ENCODE measurements at regions not wholly inside any gene's neighbourhood (a gene's known extent, or its start where the extent isn't known, plus 50 kb on each side); places are given as distances from the start of the nearest gene placed in this dataset.

GRCh38 chr7:156003220-156004162 lies 191.2 kb upstream of the SHH start:
- in situ Hi-C loops (cut with HindIII; ENCODE audit: low sequenced_read_pairs), result no loop called here

DNA sequence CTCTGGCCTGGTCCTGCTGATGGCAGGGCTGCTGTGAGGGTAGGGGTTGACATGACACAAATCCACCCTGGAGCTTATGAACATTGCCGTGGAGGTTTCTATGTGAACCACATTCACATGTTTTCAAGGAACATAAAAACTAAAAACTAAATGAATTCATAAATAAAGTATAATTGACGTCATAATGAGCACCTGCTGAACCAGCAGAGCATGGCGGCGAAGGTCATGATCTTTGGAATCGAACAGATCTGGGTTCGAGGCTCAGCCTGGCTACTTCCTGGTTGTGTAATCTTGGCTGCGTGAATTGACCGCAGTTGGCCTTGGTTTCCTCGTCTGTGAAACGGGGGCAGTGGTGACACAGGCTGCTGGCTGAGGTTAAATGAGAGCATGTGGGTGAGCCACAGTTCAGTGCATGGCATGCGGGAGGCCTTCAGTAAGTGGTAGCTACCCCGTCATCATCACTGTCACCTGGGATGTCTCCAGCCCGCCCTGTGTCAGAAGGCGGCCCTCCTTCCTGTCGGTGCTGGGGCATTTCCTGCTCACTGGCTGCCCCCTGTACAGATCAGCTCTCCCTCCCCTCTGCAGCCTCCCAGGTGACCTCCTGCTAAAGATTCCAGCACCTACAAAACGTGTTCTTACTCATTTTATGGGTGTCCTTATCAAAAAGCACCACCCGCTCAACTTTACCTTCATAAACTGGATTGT lies 190.3 kb upstream of the SHH start:
- in situ Hi-C loops (cut with HindIII; ENCODE audit: low sequenced_read_pairs), result no loop called here

- in situ Hi-C loops (cut with HindIII; ENCODE audit: low sequenced_read_pairs), result no loop called here
These were observed 189.4 kb upstream of the SHH start for GRCh38 chr7:156001496-156002260.

- in situ Hi-C loops (cut with HindIII; ENCODE audit: low sequenced_read_pairs), result no loop called here
These were observed 188.5 kb upstream of the SHH start for GRCh38 chr7:156000601-156001396.

DNA sequence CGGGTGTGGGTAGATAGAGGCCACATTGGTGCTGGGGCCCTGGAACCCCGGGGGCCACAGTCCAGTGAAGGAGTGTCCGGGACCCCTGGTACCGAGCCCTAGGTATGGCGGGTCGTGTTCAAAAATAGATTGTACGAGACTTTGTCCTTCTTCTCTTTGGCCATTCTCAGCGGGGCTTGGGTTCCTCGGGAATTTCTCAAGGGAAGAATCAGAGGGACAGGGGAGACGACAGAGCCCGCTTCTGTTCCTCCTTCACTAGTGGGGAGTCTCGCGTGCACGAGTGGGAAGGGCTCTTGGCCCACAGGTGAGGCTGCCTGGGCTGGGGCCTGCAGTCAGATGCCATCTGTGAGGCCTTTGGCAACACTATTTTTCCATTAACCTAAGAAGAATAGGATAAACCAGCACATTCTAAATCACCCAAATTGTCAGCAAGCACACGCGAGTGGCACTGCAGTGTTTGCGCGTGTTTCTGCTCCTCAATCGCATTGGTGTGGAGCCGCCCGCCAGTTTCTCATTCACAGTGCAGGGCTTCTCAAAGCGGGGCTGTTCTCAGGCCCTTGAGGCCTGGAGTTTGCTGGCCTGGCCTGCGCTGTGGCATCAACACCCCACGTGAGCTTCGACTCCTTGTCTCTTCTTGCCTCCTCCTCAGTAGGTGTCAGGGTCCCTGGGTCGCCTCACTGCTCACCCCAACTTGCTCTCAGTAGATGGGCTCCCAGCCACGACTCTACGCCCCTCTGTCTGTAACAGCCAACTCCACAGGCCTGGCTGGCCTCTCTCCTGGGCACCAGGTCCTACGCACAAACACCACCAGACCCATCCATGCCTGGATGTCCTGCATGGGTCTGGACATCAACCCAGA lies 187.6 kb upstream of the SHH start:
- in situ Hi-C loops (cut with HindIII; ENCODE audit: low sequenced_read_pairs), result no loop called here

DNA sequence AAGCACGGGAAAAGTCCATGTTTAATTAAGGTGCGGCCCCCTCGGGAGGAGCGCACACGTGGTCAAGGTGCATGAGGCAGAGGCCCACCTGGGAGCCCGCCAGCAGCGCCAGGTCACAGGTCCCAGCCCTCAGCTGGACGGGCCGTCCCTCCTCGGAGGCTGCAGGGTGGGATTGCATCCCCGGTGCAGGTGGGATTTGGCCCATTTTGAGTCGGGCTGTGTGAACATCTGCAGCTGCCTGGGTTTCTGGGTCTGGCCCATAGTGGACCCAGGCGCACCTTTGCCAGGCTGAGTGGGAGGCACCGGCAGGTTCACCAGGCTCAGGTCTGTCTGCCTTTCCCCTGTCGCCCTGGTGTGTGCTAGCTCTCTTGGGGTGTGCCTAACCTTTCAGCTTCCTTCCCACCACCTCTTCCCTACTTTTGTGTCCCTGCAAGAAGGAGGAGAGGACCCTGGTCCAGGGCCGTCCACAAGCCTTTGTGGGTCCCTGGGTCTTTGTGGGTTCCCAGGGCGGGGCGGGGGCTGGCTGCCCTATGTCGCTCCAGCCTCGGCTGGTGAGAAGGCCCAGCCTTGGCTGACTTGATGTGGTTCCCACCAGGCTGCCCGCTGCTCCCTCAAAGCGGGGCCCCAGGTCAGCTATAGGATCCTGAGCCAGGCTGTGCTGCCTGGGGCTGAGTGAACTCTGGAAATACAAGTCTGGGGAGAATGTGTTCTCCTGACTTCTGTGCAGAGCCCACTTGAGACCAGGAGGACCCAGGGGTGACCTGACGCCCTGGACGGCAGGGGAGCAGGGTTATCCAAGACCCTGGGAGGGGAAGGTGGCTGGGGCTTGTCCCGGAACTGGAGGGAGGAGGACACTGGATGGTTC lies 186.7 kb upstream of the SHH start:
- in situ Hi-C loops (cut with HindIII; ENCODE audit: low sequenced_read_pairs), result no loop called here

DNA sequence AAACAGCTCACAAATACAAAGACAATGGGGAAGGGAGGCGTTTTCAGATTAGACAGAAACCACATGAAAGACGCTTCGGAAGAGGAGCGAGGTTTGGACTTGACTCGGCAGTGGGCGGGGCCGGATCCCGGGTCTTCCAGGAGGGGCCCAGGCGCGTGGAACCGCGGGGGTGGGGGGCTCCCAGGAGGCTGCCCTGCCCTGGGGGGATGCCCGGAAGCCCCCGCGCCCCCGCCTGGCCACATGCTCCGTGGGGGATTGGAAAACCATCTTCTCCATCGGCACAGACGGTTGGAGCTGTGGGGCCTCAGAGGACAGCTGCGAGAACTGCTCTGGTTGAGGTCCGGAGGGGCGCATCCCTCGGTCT lies 186.0 kb upstream of the SHH start:
- in situ Hi-C loops (cut with HindIII; ENCODE audit: low sequenced_read_pairs), result no loop called here

- in situ Hi-C loops (cut with HindIII; ENCODE audit: low sequenced_read_pairs), result no loop called here
These were observed 185.4 kb upstream of the SHH start for GRCh38 chr7:155997431-155998327.

GRCh38 chr7:155996718-155997280 lies 184.5 kb upstream of the SHH start:
- in situ Hi-C loops (cut with HindIII; ENCODE audit: low sequenced_read_pairs), result no loop called here

DNA sequence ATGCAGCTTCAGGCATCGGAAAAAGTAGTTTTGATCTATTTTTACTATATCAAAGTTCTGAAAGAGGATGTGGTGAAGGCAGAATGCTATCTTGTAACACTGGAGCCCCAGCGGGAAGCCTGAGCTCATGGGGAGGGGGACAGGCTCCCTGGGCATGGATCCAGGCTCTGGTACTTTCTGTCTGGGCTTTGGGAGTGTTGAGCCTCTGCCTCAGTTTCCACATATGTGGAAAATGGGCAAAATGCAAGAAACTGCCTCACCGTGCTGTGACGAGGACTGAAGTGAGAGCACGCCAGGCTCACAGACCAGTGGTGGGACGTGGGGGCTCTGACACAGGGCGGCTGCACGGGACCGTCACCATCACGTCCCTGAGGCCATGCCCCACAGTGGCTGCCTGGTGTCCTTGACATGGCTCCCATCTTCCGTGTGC lies 182.9 kb upstream of the SHH start:
- in situ Hi-C loops (cut with HindIII; ENCODE audit: low sequenced_read_pairs), result no loop called here

GRCh38 chr7:155994279-155994811 lies 182.1 kb upstream of the SHH start:
- in situ Hi-C loops (cut with HindIII; ENCODE audit: low sequenced_read_pairs), result no loop called here

DNA sequence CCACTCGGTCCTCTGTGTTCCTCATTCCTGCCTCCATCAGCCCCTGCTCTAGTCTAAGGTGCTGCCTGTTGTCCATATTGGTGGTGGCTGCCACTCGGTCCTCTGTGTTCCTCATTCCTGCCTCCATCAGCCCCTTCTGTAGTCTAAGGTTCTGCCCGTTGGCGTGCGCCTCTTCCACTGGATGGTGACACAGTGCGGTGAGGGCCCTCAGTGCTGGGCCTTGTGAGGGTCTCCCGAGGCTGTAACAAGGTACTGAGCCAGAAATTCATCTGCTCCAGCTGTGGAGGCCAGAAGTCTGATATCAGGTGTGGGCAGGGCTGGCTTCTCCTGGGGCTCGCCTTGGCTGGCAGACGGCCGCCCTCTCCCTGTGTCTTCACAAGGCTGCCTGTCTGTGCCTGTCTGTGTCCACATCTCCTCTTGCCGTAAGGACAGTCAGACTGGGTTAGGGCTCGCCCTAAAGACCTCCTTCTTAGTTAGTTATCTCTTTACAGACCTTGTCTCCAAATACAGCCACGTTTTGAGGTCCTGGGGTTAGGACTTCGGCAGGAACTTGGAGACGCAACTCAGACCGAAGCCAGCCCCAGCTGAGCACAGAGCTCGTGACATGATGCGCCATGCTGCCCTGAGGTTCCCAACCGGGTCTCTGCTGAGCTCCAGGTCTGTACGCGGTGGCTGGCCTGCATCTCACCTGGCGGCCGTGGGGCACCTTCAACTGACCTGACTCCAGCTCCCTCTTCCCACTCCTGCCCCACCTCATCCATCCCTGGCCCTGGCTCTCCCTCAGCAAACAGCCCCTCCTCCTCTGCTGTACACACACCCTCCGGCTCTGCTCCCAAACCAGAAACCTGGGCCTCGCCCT lies 181.4 kb upstream of the SHH start:
- in situ Hi-C loops (cut with HindIII; ENCODE audit: low sequenced_read_pairs), result no loop called here

GRCh38 chr7:155992974-155993373 lies 180.7 kb upstream of the SHH start:
- in situ Hi-C loops (cut with HindIII; ENCODE audit: low sequenced_read_pairs), result no loop called here

DNA sequence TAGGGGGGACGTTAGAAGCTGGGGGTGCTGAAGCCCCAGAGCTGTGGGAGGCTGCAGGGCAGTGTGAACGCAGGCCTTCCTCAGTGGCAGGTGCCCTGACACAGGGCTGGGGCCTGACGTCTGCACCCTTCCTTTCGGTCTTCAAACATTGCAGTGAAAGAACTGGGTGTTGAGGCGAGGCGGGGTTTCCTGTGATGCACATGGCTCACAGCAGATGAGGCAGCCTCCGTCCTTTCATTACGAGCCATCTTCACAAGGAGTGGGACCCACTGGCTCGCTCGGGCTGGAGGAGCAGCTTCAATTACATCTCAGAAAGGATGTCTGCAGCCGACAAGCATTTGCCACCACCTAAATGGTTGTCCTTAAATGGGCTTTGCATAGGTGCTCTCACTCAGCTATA lies 180.3 kb upstream of the SHH start:
- in situ Hi-C loops (cut with HindIII; ENCODE audit: low sequenced_read_pairs), result no loop called here

- in situ Hi-C loops (cut with HindIII; ENCODE audit: low sequenced_read_pairs), result no loop called here
These were observed 179.8 kb upstream of the SHH start for GRCh38 chr7:155992107-155992506.

GRCh38 chr7:155991470-155991869 lies 179.2 kb upstream of the SHH start:
- in situ Hi-C loops (cut with HindIII; ENCODE audit: low sequenced_read_pairs), result no loop called here

Data from DLD1 (cell line).